ENCODE measurements at regions not wholly inside any gene's neighbourhood (a gene's known extent, or its start where the extent isn't known, plus 50 kb on each side); places are given as distances from the start of the nearest gene placed in this dataset.
"Not testable (repeated sequence)": the region's sequence is repeated elsewhere in the genome, so short reads cannot be mapped to it uniquely, and the experiment has no call there.

- Histone ChIP-seq H3K4me1 (ENCODE audit: low read depth) (no peaks in the 10 kb centered on the region), H3K9me3 (no peaks in the 10 kb centered on the region), H3K36me3 (ENCODE audit: low read depth) (no peaks in the 10 kb centered on the region), H3K4me3 (no peak overlapping the region)
- ATAC-seq = no peak
- no peak for DNase-seq
- intact Hi-C loops (cut with DNase I, micrococcal nuclease) = no loop called here
- TF ChIP-seq, protein P1, sequence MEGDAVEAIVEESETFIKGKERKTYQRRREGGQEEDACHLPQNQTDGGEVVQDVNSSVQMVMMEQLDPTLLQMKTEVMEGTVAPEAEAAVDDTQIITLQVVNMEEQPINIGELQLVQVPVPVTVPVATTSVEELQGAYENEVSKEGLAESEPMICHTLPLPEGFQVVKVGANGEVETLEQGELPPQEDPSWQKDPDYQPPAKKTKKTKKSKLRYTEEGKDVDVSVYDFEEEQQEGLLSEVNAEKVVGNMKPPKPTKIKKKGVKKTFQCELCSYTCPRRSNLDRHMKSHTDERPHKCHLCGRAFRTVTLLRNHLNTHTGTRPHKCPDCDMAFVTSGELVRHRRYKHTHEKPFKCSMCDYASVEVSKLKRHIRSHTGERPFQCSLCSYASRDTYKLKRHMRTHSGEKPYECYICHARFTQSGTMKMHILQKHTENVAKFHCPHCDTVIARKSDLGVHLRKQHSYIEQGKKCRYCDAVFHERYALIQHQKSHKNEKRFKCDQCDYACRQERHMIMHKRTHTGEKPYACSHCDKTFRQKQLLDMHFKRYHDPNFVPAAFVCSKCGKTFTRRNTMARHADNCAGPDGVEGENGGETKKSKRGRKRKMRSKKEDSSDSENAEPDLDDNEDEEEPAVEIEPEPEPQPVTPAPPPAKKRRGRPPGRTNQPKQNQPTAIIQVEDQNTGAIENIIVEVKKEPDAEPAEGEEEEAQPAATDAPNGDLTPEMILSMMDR (IDR thresholded peaks at IDR 0.05) = no peak
Measured at GRCh38 chr4:164648849-164649212, 105.1 kb upstream of the SMIM31 start.

GRCh38 chr4:164659765-164660164, 94.2 kb upstream of the SMIM31 start:
- DNase-seq = no peak
- no peak overlapping the region for H3K4me3 ChIP-seq
- no peaks in the 10 kb centered on the region for H3K4me1 ChIP-seq (ENCODE audit: low read depth)
- intact Hi-C loops (cut with DNase I, micrococcal nuclease) = no loop called here
- TF ChIP-seq, protein P1 (IDR thresholded peaks at IDR 0.05) = no peak
- no peaks in the 10 kb centered on the region for H3K9me3 ChIP-seq
- H3K36me3 ChIP-seq (ENCODE audit: low read depth) = no peaks in the 10 kb centered on the region
- no peak for ATAC-seq

DNA sequence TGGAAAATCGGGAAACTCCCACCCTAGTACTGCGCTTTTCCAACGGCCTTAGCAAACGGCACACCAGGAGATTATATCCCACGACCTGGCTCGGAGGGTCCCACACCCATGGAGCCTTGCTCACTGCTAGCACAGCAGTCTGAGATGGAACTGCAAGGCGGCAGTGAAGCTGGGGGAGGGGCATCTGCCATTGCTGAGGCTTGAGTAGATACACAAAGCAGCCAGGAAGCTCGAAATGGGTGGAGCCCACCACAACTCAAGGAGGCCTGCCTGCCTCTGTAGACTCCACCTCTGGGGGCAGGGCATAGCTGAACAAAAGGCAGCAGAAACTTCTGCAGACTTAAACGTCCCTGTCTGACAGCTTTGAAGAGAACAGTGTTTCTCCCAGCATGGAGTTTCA, 77.8 kb upstream of the SMIM31 start:
- H3K9me3 ChIP-seq = not testable (repeated sequence)

GRCh38 chr4:164683040-164683439, 70.9 kb upstream of the SMIM31 start:
- Histone ChIP-seq H3K36me3 (ENCODE audit: low read depth) (no peaks in the 10 kb centered on the region), H3K4me3 (no peak overlapping the region), H3K4me1 (ENCODE audit: low read depth) (no peaks in the 10 kb centered on the region), H3K9me3 (no peaks in the 10 kb centered on the region)
- TF ChIP-seq, protein P1 (IDR thresholded peaks at IDR 0.05) = no peak
- no peak for DNase-seq
- intact Hi-C loops (cut with DNase I, micrococcal nuclease) = no loop called here
- ATAC-seq = no peak

More for the DNA sequence above, 77.8 kb upstream of the SMIM31 start:
- ATAC-seq; H3K4me1 ChIP-seq (ENCODE audit: low read depth); H3K4me3 ChIP-seq; intact Hi-C loops (cut with DNase I, micrococcal nuclease); DNase-seq; H3K36me3 ChIP-seq (ENCODE audit: low read depth): not testable (repeated sequence)

DNA sequence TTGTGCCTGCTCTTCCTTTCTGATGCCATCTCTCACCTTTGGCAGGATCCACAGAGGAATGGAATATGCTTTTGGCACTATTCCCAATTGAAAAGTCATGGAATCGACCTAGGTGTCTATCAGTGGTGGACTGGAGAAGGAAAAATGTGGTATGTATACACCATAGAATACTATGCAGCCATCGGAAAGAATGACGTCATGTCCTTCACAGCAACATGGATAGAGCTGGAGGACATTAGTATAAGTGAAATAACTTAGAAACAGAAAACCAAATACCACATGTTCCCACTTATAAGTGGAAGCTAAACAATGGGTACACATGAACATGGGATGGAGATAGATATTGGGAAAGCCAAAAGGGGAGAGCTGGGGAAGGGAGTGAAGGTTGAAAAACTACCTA, 58.3 kb upstream of the SMIM31 start:
- intact Hi-C loops (cut with DNase I, micrococcal nuclease) = no loop called here
- TF ChIP-seq, protein P1 (IDR thresholded peaks at IDR 0.05) = no peak
- H3K4me3 ChIP-seq = no peak overlapping the region

GRCh38 chr4:164700471-164700870, 53.5 kb upstream of the SMIM31 start:
- H3K9me3 ChIP-seq = no peaks in the 10 kb centered on the region
- intact Hi-C loops (cut with DNase I, micrococcal nuclease) = no loop called here
- no peaks in the 10 kb centered on the region for H3K4me1 ChIP-seq (ENCODE audit: low read depth)
- TF ChIP-seq, protein P1 (IDR thresholded peaks at IDR 0.05) = no peak
- H3K36me3 ChIP-seq (ENCODE audit: low read depth) = no peaks in the 10 kb centered on the region
- ATAC-seq (peak; percentile 37), DNase-seq (peak in 1 of 3 donors; percentile 35)
- H3K4me3 ChIP-seq = no peak overlapping the region

More for the DNA sequence above, 58.3 kb upstream of the SMIM31 start:
- ATAC-seq = no peak
- no peak for DNase-seq
- Histone ChIP-seq H3K36me3 (ENCODE audit: low read depth) (no peaks in the 10 kb centered on the region), H3K9me3 (no peaks in the 10 kb centered on the region), H3K4me1 (ENCODE audit: low read depth) (no peaks in the 10 kb centered on the region)
